GM12878 (cell line): ENCODE measurements at regions not wholly inside any gene's neighbourhood (a gene's known extent, or its start where the extent isn't known, plus 50 kb on each side); places are given as distances from the start of the nearest gene placed in this dataset.
"Not testable (repeated sequence)": the region's sequence is repeated elsewhere in the genome, so short reads cannot be mapped to it uniquely, and the experiment has no call there.

Source experiments
- ATAC-seq: fragments of 200-7000 bp; cut with Tn5 transposase; 3 replicates; pipeline ENCODE4 v1.9.1; 2020; ENCODE audit warnings: mild to moderate bottlenecking, moderate library complexity
- BruUV-seq: library from RNA; stranded (reverse); fragments of 400-500 nt; replicated peaks from 2 replicates; lab custom pipeline; 2021; lab: Mats Ljungman, UMichigan
- CTCF ChIA-PET: fragments of 300-600 bp; sonication (Branson Sonifier 250); formaldehyde crosslinking; extraction: SDS; loops from one replicate; lab custom pipeline; 2021; ENCODE audit warnings: inconsistent platforms; lab: Yijun Ruan, JAX
- POLR2A ChIA-PET: fragments of 350-600 bp; formaldehyde crosslinking; extraction: SDS; loops from one replicate; lab custom pipeline; 2021; ENCODE audit warnings: inconsistent platforms; lab: Charles Lee
- RAD21 ChIA-PET: fragments of 300-600 bp; sonication (Branson Sonifier 250); formaldehyde crosslinking; loops from one replicate; lab custom pipeline; 2023; ENCODE audit warnings: antibody characterized with exemption; ENCODE audit not compliant: unreplicated experiment; lab: Charles Lee
- SMC1A ChIA-PET: fragments of 300-600 bp; sonication (Branson Sonifier 250); formaldehyde crosslinking; loops from one replicate; lab custom pipeline; 2023; ENCODE audit not compliant: unreplicated experiment, uncharacterized antibody; lab: Charles Lee
- DNase-seq: peaks from one replicate; pipeline ENCODE4 v3.0.0-alpha.2; 2011; ENCODE audit warnings: low read depth, low spot score
- FAIRE-seq: peaks from 3 replicates; lab custom pipeline; 2011; peaks lifted over from hg19 to GRCh38; lab: Jason Lieb, UNC
- H2AFZ ChIP-seq: 2 replicates; pipeline ENCODE4 v1.6.0; 2011; ENCODE audit warnings: low read depth, low read length, control low read depth; ENCODE audit not compliant: control insufficient read depth
- H3K27ac ChIP-seq: 2 replicates; pipeline ENCODE4 v1.5.1; 2011; ENCODE audit warnings: control low read depth; ENCODE audit not compliant: control insufficient read depth, insufficient read depth
- H3K27me3 ChIP-seq, 2 experiments: replicated peaks in 1 of 2; 2 replicates each; pipeline versions ENCODE4 v1.6.0 to v1.6.1; 2011; ENCODE audit warnings: low read length in 1 of 2; ENCODE audit not compliant: control insufficient read depth in 2 of 2, insufficient read depth in 2 of 2
- H3K36me3 ChIP-seq, 2 experiments: 2 replicates each; pipeline ENCODE4 v1.5.1; 2011; ENCODE audit warnings: low read length in 1 of 2; ENCODE audit not compliant: control insufficient read depth in 2 of 2, insufficient read depth in 2 of 2
- H3K4me1 ChIP-seq: 2 replicates; pipeline ENCODE4 v1.6.1; 2011; ENCODE audit warnings: mild to moderate bottlenecking, low read length, moderate library complexity, mixed read lengths; ENCODE audit not compliant: control insufficient read depth, insufficient read depth
- H3K4me2 ChIP-seq: 2 replicates; pipeline ENCODE4 v1.6.0; 2011; ENCODE audit warnings: control low read depth; ENCODE audit not compliant: control insufficient read depth, insufficient read depth
- H3K4me3 ChIP-seq: fragments of 200-600 bp; sonication (generic); 2 replicates; pipeline ENCODE4 v1.5.1; 2016
- H3K79me2 ChIP-seq: 2 replicates; pipeline ENCODE4 v1.6.0; 2011; ENCODE audit warnings: low read length; ENCODE audit not compliant: control insufficient read depth, insufficient read depth
- H3K9ac ChIP-seq: 2 replicates; pipeline ENCODE4 v1.8.0; 2011; ENCODE audit warnings: low read length, control low read depth, mixed read lengths; ENCODE audit not compliant: control insufficient read depth, insufficient read depth
- H3K9me3 ChIP-seq: replicated peaks from 3 replicates; pipeline ENCODE4 v1.5.1; 2011; ENCODE audit warnings: mild to moderate bottlenecking, low read length; ENCODE audit not compliant: control insufficient read depth, insufficient read depth
- H4K20me1 ChIP-seq: 2 replicates; pipeline ENCODE4 v1.6.0; 2011; ENCODE audit not compliant: control insufficient read depth, insufficient read depth
- BACH1 ChIP-seq: fragments of 450-650 bp; IDR thresholded peaks from 2 replicates; pipeline ENCODE4 v1.6.1; 2017; ENCODE audit warnings: mild to moderate bottlenecking, borderline replicate concordance
- BHLHE40 ChIP-seq, 2 experiments: fragments of 450-650 bp in 1 of 2; IDR thresholded peaks; 2 replicates each; pipeline ENCODE4 v1.6.1; 2011 to 2017; ENCODE audit warnings: low read depth in 2 of 2, borderline replicate concordance in 1 of 2, improper control_type of control experiment in 1 of 2, low read length in 1 of 2, mild to moderate bottlenecking in 1 of 2
- BRCA1 ChIP-seq: IDR thresholded peaks from 2 replicates; pipeline ENCODE4 v1.6.1; 2011; ENCODE audit warnings: low read depth, low read length, improper control_type of control experiment
- CBX5 ChIP-seq: sonication (generic); IDR thresholded peaks from 2 replicates; pipeline ENCODE4 v1.6.1; 2016; ENCODE audit warnings: low read depth, moderate library complexity, mild to moderate bottlenecking, inconsistent platforms
- CHD4 ChIP-seq: fragments of 200-600 bp; sonication (generic); IDR thresholded peaks from 2 replicates; pipeline ENCODE4 v1.6.1; 2016; ENCODE audit warnings: mild to moderate bottlenecking
- CREM ChIP-seq: IDR thresholded peaks from 2 replicates; pipeline ENCODE4 v1.6.1; 2014; ENCODE audit warnings: antibody characterized with exemption, low read depth
- ESRRA ChIP-seq: IDR thresholded peaks from 2 replicates; pipeline ENCODE4 v1.6.1; 2012; ENCODE audit warnings: mild to moderate bottlenecking, low read length, improper control_type of control experiment
- FOXM1 ChIP-seq: IDR thresholded peaks from 2 replicates; pipeline ENCODE4 v1.6.1; 2012; ENCODE audit warnings: low read depth, mild to moderate bottlenecking, inconsistent platforms, low read length, moderate library complexity
- KLF5 ChIP-seq: fragments of 450-650 bp; IDR thresholded peaks from 2 replicates; pipeline ENCODE4 v1.6.1; 2014; ENCODE audit warnings: mild to moderate bottlenecking; ENCODE audit not compliant: partially characterized antibody
- NR2F1 ChIP-seq: fragments of 450-650 bp; conservative IDR thresholded peaks from 2 replicates; pipeline ENCODE4 v1.6.1; 2017; ENCODE audit warnings: mild to moderate bottlenecking
- SREBF1 ChIP-seq: IDR thresholded peaks from 2 replicates; pipeline ENCODE4 v1.6.1; 2012; ENCODE audit warnings: mild to moderate bottlenecking, low read length
- WRNIP1 ChIP-seq: IDR thresholded peaks from 2 replicates; pipeline ENCODE4 v1.6.1; 2011; ENCODE audit warnings: low read depth, low read length, improper control_type of control experiment, borderline replicate concordance
- ZNF384 ChIP-seq: IDR thresholded peaks from 2 replicates; pipeline ENCODE4 v1.6.1; 2012; ENCODE audit warnings: low read depth, mild to moderate bottlenecking, low read length, improper control_type of control experiment, borderline replicate concordance
- WGBS: methylation state at CpG from one replicate; pipeline ENCODE4 v1.1.6; 2016; ENCODE audit warnings: low lambda C conversion rate; ENCODE audit not compliant: insufficient replicate concordance, insufficient coverage; ENCODE audit errors: missing lambda C conversion rate; 5-methylcytosine and 5-hydroxymethylcytosine counted together
- in situ Hi-C: fragments of 300-500 bp; cut with MboI; formaldehyde crosslinking; loops from 9 replicates; pipeline ENCODE4 v1.14.3; 2018; ENCODE audit warnings: mixed read lengths
- intact Hi-C: fragments of 100-400 bp; cut with micrococcal nuclease; formaldehyde crosslinking; loops from one replicate; pipeline ENCODE4 v1.14.2; 2022; ENCODE audit not compliant: unreplicated experiment
- TF ChIP-seq, protein P1 (sequence below): IDR thresholded peaks from 2 replicates; pipeline ENCODE4 v1.6.1; 2011; ENCODE audit warnings: low read depth, mild to moderate bottlenecking, low read length, moderate library complexity, borderline replicate concordance; ENCODE audit errors: extremely low read depth
- TF ChIP-seq, protein P2 (sequence below): fragments of 450-650 bp; IDR thresholded peaks from 2 replicates; pipeline ENCODE4 v1.6.1; 2017; ENCODE audit warnings: borderline replicate concordance
- TF ChIP-seq, protein P3 (sequence below): fragments of 450-650 bp; IDR thresholded peaks from 2 replicates; pipeline ENCODE4 v1.6.1; 2014; ENCODE audit warnings: mild to moderate bottlenecking

- H3K27ac ChIP-seq, POLR2A ChIA-PET, H4K20me1 ChIP-seq, H2AFZ ChIP-seq, H3K9ac ChIP-seq, BruUV-seq, intact Hi-C loops, H3K27me3 ChIP-seq, SMC1A ChIA-PET, H3K4me1 ChIP-seq, H3K36me3 ChIP-seq, FAIRE-seq, H3K4me2 ChIP-seq, DNase-seq, in situ Hi-C loops, H3K4me3 ChIP-seq, ATAC-seq, H3K9me3 ChIP-seq, H3K79me2 ChIP-seq, RAD21 ChIA-PET: not testable (repeated sequence)
- CTCF ChIA-PET: interaction anchor here (0.6 kb wide), 1 partner anchor 538 kb away, joined by 3 read pairs; no protein-coding TSS in a partner anchor
- 40% methylated on average over 3 of the region's 3 CpGs for WGBS
Measured at GRCh38 chr4:138352446-138352845, 110.3 kb upstream of the SLC7A11 start.

DNA sequence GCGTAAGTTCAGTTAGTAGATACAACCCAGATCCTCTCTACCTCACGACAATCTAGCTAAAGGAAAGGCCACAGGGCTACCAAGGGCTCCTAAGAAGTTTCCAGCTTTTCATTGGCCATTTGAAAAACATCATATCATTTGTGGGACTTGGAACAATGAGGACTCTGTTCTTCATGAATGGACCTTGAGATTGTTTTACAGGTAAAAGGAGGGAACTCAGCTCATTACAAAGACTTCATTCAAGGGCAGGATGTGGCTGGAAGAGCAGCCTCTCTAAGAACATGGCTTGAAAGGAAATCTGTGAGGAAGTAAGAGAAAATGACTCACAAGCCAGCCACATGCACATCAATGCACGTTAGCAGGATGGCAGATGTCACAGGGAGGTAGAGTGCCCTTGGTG is 105.9 kb upstream of the SLC7A11 start:
- no peaks in the 10 kb centered on the region for H4K20me1 ChIP-seq
- CTCF ChIA-PET: interaction anchor here (0.8 to 1.1 kb wide), 2 partner anchors 23 to 75 kb away, joined by 3 read pairs; no protein-coding TSS in a partner anchor
- H3K4me2 ChIP-seq: no peak overlapping the region
- intact Hi-C loops: loop anchor here (2.0 kb wide), 1 partner anchor 45 kb away; no protein-coding TSS in a partner anchor
- DNase-seq (peak; percentile 32), FAIRE-seq (no peak), ATAC-seq (peak; percentile 74)
- peak overlapping the region; percentile 23 for H2AFZ ChIP-seq
- no peaks in the 10 kb centered on the region for H3K79me2 ChIP-seq
- H3K9ac ChIP-seq: no peak overlapping the region
- 3% methylated on average over 3 of the region's 3 CpGs for WGBS
- H3K27ac ChIP-seq: no peak overlapping the region
- no peaks in the 10 kb centered on the region for H3K27me3 ChIP-seq
- peaks cover 2% of the 10 kb centered on the region; the same call in 2 of the 3 replicates for H3K9me3 ChIP-seq
- SMC1A ChIA-PET: interaction anchor here (1.2 to 1.9 kb wide), 4 partner anchors 19 to 95 kb away, joined by 3 to 5 read pairs (median 4); no protein-coding TSS in a partner anchor
- H3K4me1 ChIP-seq: peaks cover 4% of the 10 kb centered on the region; the same call in 1 of the 2 replicates
- in situ Hi-C loops: no loop called here
- H3K4me3 ChIP-seq: no peak overlapping the region
- no peaks in the 10 kb centered on the region for H3K36me3 ChIP-seq
- no TSS peak for BruUV-seq
- POLR2A ChIA-PET: no interaction called here
- RAD21 ChIA-PET: interaction anchor here (1.6 kb wide), 1 partner anchor 45 kb away, joined by 8 read pairs; no protein-coding TSS in a partner anchor
- TF ChIP-seq BRCA1 (no peak), KLF5 (no peak), WRNIP1 (no peak), FOXM1 (no peak), CHD4 (no peak), BACH1 (no peak), CREM (no peak), BHLHE40 (IDR thresholded peaks at IDR 0.05; ENCODE audit: borderline replicate concordance in 1 of 2, low read depth in 2 of 2, low read length in 1 of 2) (peak; percentile 17 to 21; a peak in 1 of 4 replicates), ESRRA (no peak), NR2F1 (no peak), SREBF1 (no peak), ZNF384 (no peak), CBX5 (no peak)
- TF ChIP-seq, protein P1, sequence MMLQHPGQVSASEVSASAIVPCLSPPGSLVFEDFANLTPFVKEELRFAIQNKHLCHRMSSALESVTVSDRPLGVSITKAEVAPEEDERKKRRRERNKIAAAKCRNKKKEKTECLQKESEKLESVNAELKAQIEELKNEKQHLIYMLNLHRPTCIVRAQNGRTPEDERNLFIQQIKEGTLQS: no peak
- TF ChIP-seq, protein P2, sequence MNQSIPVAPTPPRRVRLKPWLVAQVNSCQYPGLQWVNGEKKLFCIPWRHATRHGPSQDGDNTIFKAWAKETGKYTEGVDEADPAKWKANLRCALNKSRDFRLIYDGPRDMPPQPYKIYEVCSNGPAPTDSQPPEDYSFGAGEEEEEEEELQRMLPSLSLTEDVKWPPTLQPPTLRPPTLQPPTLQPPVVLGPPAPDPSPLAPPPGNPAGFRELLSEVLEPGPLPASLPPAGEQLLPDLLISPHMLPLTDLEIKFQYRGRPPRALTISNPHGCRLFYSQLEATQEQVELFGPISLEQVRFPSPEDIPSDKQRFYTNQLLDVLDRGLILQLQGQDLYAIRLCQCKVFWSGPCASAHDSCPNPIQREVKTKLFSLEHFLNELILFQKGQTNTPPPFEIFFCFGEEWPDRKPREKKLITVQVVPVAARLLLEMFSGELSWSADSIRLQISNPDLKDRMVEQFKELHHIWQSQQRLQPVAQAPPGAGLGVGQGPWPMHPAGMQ: no peak
- TF ChIP-seq, protein P3, sequence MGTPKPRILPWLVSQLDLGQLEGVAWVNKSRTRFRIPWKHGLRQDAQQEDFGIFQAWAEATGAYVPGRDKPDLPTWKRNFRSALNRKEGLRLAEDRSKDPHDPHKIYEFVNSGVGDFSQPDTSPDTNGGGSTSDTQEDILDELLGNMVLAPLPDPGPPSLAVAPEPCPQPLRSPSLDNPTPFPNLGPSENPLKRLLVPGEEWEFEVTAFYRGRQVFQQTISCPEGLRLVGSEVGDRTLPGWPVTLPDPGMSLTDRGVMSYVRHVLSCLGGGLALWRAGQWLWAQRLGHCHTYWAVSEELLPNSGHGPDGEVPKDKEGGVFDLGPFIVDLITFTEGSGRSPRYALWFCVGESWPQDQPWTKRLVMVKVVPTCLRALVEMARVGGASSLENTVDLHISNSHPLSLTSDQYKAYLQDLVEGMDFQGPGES: no peak
